Epidermal melanocyte (primary cell): ENCODE measurements at regions not wholly inside any gene's neighbourhood (a gene's known extent, or its start where the extent isn't known, plus 50 kb on each side); places are given as distances from the start of the nearest gene placed in this dataset.

Source experiments
- DNase-seq: peaks from one replicate; pipeline ENCODE4 v3.0.0; 2011; ENCODE audit warnings: low spot score; ENCODE audit not compliant: insufficient read length

- peak; percentile 26 for DNase-seq
Observed at GRCh38 chr13:74795526-74795925, 661.3 kb upstream of the KLF12 start.

DNA sequence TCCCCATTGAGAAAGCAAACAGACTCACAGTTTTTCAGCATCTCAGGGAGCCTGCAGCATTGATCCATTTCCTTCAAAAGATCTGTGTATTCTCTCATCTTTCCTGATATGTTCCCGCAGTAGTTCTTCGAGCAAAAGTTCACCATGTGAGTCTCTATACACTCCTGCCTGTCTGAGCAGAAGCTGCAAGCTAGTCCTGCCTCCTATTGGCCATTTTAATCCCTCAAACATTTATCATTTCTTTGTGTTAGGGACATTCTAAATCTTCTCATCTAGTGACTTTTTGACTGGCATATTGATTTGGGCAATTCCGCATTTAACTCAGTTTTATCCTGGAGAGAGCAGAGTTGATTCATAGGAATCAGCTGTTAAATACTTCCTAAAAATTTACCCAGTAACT, 660.4 kb upstream of the KLF12 start:
- DNase-seq = no peak

- no peak for DNase-seq
Observed at GRCh38 chr13:74794147-74794546, 659.9 kb upstream of the KLF12 start.

DNA sequence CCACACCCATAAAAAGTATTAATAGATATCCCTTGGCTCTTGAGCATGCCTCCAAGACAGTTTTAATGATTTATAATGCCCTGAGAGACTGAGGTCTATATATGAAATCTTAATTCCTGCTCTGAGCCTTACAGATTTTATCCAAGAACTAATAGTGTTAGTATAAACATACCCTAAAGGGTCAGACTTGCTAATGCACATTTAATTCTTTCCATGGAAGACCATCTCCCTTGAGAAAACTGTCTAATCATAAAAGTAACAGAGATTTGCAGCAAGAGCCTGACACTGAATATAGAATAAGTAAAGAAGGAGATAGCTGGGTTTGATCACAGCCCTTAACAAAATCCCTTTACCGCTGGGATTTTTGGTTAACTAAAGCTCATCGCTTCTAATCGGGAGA, 650.8 kb upstream of the KLF12 start:
- DNase-seq = no peak

GRCh38 chr13:74778946-74779345, 644.7 kb upstream of the KLF12 start:
- DNase-seq = no peak

DNA sequence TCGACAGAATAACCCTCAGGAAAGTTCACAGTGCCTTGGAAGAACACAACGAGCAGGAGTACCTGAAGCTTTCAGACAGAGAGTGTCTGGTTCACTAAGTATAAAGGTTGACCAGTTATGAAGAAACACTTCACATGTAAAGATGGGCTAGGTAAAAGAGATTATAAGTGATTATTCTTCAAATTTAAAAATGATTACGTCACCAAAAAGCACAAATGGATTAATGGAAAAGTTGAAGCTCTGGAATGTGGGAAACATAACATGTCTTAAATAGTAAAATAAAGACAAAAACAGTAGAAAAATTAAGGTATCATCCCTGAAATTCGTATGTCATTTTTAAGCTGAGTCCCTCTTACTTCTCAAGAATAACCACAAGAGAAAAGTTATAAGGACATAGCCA, 643.9 kb upstream of the KLF12 start:
- no peak for DNase-seq

DNA sequence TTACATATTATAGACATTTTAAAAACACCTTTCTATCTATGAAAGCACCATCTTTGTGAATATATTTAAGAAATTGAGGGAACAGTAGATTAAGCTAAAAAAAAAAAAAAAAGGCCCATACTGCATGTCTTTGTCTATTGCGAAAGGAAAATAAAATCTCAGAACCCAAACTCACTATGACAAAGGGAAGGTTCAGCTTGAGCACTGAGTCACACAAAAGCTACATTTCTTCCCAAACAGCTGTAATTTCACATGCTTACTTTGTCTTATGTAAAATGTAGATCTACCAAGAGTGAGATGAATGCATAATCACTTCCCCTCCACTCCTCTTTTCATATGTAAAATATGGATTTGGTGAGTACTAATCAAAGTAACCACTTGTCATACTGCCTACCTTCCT, 640.1 kb upstream of the KLF12 start:
- no peak for DNase-seq

GRCh38 chr13:74773248-74773647, 639.0 kb upstream of the KLF12 start:
- no peak for DNase-seq

- DNase-seq = no peak
Observed at GRCh38 chr13:74771964-74772363, 637.8 kb upstream of the KLF12 start.

GRCh38 chr13:74770361-74770760, 636.2 kb upstream of the KLF12 start:
- no peak for DNase-seq

DNA sequence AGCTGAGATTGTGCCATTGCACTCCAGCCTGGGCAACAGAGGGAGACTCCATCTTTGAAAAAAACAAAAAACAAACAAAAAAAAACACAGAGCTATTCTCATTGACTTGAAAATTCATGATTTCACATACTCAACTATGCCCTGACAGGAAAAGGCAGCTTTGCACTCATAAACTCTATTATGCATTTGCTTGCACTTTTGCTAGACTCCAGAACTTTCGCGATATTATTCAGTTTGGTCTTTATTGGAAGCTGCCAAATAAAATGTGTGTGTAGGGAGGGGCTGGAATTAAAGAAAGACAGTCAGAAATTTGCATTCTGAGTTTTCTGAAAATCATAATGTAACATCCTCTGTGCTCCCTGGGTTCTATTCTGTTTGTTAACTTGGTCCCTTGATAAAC, 635.1 kb upstream of the KLF12 start:
- no peak for DNase-seq

- no peak for DNase-seq
Observed at GRCh38 chr13:74768521-74769085, 634.4 kb upstream of the KLF12 start.

DNA sequence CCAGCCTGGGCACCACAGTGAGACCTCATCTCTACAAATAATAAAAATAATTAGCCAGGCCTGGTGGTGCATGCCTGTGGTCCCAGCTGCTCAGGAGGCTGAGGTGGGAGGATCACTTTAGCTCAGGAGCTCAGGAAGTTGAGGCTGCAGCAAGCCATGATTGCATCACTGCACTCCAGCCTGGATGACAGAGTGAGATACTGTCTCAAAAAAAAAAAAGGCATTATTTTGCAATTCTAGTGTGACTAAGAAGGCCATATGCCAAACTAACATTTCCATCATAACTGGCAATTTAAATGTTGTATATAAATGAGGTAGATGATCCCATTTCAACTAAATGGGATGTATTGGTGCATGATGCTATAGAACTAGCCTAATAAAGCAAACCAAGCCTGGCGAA, 632.8 kb upstream of the KLF12 start:
- no peak for DNase-seq

GRCh38 chr13:74765955-74766354, 631.8 kb upstream of the KLF12 start:
- DNase-seq = no peak

DNA sequence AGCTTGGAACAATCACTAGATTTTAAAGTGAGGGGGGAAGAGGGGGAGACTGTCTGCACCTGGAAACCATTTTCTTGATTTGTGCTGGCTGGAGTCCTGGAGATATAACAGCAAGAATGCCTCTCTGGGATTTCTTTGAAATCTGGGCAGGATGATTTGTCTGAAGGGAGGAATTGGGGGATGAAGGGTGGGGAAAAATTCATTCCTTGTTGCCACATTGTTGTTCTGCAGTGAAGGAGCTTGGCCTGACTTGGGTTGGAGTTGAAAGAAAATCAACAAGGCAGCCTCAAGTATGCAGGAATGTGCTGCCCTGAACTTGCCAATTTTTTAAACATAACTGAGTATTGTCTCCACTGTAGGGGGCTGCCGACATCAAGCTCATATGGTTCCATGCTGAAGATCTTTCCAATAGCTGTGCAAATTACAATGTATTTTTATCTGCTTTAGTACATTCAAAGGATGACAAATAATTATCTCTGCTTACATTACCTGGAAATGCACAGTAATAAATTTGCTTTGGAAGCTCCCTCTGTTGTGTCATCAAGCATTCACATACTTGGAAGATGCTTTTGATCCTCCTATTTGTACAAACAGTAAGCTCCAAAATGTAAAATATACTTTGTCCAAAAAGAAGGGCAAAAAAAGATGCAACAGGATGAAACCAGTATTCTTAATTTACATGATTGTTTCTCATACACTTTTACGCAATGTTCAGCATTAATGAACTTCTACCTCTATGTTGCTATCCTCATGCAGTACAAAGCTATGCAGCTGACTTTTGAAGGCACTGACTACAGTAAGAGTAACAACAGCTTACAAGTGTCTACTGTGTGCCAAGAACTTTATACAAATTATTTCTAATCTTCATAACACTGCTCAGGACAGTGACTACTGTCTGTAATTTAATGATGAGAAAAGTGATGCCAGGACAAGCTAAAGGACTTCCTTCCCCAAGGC, 627.9 kb upstream of the KLF12 start:
- DNase-seq = no peak

GRCh38 chr13:74758188-74758587, 624.0 kb upstream of the KLF12 start:
- DNase-seq = no peak

GRCh38 chr13:74755065-74755464, 620.9 kb upstream of the KLF12 start:
- no peak for DNase-seq

- no peak for DNase-seq
Observed at GRCh38 chr13:74751739-74752138, 617.5 kb upstream of the KLF12 start.

GRCh38 chr13:74747186-74747955, 613.2 kb upstream of the KLF12 start:
- DNase-seq = no peak

DNA sequence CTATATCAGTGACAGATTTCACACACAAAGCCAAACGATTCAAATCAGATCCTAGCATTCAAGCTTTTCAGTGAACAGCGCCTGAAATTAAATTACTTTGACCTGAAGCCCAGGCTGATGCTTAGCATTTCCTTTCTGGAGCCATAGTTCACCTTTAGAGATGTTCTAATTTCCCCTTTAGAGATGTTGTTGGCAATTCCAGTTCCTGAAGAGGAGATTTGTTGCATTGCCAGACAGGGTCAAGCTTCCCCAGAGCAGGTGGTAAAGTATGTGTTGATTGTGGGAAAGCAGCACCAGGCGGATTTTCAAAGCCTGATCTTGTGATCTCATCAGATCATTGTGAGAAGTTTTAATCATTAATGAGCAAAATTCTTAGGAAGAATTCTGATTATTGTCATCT, 609.8 kb upstream of the KLF12 start:
- DNase-seq = no peak

DNA sequence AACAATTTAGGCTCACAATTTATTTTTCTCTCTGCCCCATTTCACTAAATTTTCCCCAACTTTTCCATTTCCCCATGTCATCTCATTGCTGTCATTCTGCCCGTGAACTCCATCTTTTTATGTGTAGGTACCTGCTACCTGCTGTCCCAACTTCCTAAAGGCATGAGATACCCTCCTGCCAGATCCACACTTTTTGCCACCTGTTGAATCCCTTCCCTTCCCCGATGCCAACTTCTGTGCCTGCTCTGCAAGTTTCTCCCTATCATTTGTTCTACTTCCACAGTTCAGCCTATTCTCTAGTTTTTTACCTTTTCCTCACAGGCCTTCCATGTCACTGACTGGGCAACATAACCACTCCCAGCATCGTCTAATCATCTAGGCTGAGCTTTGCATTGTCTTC, 607.5 kb upstream of the KLF12 start:
- DNase-seq = no peak

DNA sequence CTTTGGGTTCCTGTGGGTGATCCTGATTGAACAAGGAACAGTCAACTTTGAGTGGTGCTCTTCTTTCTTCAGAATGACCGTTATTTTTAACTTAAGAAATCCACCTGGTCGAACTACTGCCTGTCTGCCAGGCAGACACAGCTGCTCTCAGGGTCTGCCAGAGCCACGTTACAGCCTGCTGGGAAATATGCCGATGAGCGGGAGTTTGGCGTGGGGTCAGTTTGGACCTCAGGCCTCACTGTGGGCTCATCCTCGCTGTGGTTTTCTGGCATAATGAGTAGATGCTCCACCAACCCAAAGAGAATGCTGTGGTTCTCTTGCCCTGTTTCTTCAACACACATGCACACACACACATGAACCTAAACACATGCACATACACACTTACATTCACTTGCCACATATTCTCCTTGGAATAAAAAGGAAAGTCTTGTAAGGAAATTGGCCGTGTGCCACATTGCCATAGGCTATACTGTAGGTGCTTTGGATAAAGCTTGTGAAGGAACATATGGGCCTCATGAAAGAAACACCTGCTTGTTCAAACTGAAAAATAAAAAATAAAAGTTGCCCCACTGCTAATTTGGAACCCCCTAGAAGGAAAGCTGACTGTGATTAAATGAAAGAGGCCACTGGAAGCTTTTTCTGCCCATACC, 598.7 kb upstream of the KLF12 start:
- DNase-seq = no peak
